BJ (cell line): ENCODE measurements at regions not wholly inside any gene's neighbourhood (a gene's known extent, or its start where the extent isn't known, plus 50 kb on each side); places are given as distances from the start of the nearest gene placed in this dataset.

Experiments used
- CTCF ChIA-PET: fragments of 350-600 bp; formaldehyde crosslinking; extraction: SDS; loops from one replicate; lab custom pipeline; 2021; ENCODE audit warnings: antibody characterized with exemption, inconsistent platforms; lab: Yijun Ruan, JAX
- POLR2A ChIA-PET: fragments of 300-600 bp; sonication (Branson Sonifier 250); formaldehyde crosslinking; extraction: SDS; loops from one replicate; lab custom pipeline; 2021; ENCODE audit warnings: antibody characterized with exemption; lab: Charles Lee
- DNase-seq: peaks from one replicate; pipeline ENCODE4 v3.0.0-alpha.2; 2011; ENCODE audit warnings: low read depth
- H3K27me3 ChIP-seq: 2 replicates; pipeline ENCODE4 v1.6.0; 2011; ENCODE audit warnings: low read length; ENCODE audit not compliant: control insufficient read depth, insufficient read depth
- H3K36me3 ChIP-seq: 2 replicates; pipeline ENCODE4 v1.5.1; 2011; ENCODE audit warnings: low read length; ENCODE audit not compliant: control insufficient read depth, insufficient read depth
- H3K4me3 ChIP-seq: 2 replicates; pipeline ENCODE4 v1.5.1; 2011; ENCODE audit warnings: low read depth, mild to moderate bottlenecking, control low read depth, low read length
- CTCF ChIP-seq: IDR thresholded peaks from 2 replicates; pipeline ENCODE4 v1.5.1; 2011; ENCODE audit warnings: low read depth, mild to moderate bottlenecking, control low read depth, inconsistent platforms, low read length, moderate library complexity; ENCODE audit not compliant: insufficient read depth

GRCh38 chr22:27213766-27214581 lies 556.6 kb downstream of the MIAT start:
- H3K4me3 ChIP-seq, result no peak overlapping the region
- peaks cover 7% of the 10 kb centered on the region for H3K27me3 ChIP-seq
- TF ChIP-seq CTCF, result no peak
- no peak for DNase-seq
- CTCF ChIA-PET, result interaction anchor here (0.9 to 1.1 kb wide), 3 partner anchors 8 to 86 kb away, joined by 3 to 4 read pairs (median 3); no protein-coding TSS in a partner anchor
- H3K36me3 ChIP-seq, result no peaks in the 10 kb centered on the region
- POLR2A ChIA-PET, result no interaction called here

- ChIA-PET POLR2A (no interaction called here), CTCF (interaction anchor here (0.9 to 1.1 kb wide), 3 partner anchors 9 to 86 kb away, joined by 3 to 4 read pairs (median 3); no protein-coding TSS in a partner anchor)
- no peak for DNase-seq
- H3K27me3 ChIP-seq, result peaks cover 7% of the 10 kb centered on the region
- no peak overlapping the region for H3K4me3 ChIP-seq
- no peaks in the 10 kb centered on the region for H3K36me3 ChIP-seq
- no peak for TF ChIP-seq CTCF
Observed at GRCh38 chr22:27214691-27215090, 557.3 kb downstream of the MIAT start.

GRCh38 chr22:27215871-27216270 lies 558.5 kb downstream of the MIAT start:
- Histone ChIP-seq H3K4me3 (no peak overlapping the region), H3K36me3 (no peaks in the 10 kb centered on the region), H3K27me3 (peaks cover 7% of the 10 kb centered on the region)
- ChIA-PET CTCF (no interaction called here), POLR2A (no interaction called here)
- TF ChIP-seq CTCF, result no peak
- DNase-seq, result no peak

GRCh38 chr22:27216444-27216843 lies 559.1 kb downstream of the MIAT start:
- Histone ChIP-seq H3K36me3 (no peaks in the 10 kb centered on the region), H3K4me3 (no peak overlapping the region), H3K27me3 (peaks cover 7% of the 10 kb centered on the region)
- no peak for TF ChIP-seq CTCF
- ChIA-PET CTCF (no interaction called here), POLR2A (no interaction called here)
- no peak for DNase-seq

- DNase-seq, result no peak
- peaks cover 7% of the 10 kb centered on the region for H3K27me3 ChIP-seq
- CTCF ChIA-PET, result no interaction called here
- H3K36me3 ChIP-seq, result no peaks in the 10 kb centered on the region
- POLR2A ChIA-PET, result no interaction called here
- H3K4me3 ChIP-seq, result no peak overlapping the region
- TF ChIP-seq CTCF, result no peak
Observed at GRCh38 chr22:27217154-27217553, 559.8 kb downstream of the MIAT start.
